GM23338 (cell line): ENCODE measurements at regions not wholly inside any gene's neighbourhood (a gene's known extent, or its start where the extent isn't known, plus 50 kb on each side); places are given as distances from the start of the nearest gene placed in this dataset.

Experiments
- ATAC-seq: fragments of 200-7000 bp; cut with Tn5 transposase; 3 replicates; pipeline ENCODE4 v1.9.1; 2020
- DNase-seq: peaks from one replicate; pipeline ENCODE4 v3.0.0-alpha.2; 2015; ENCODE audit warnings: low spot score
- H2AFZ ChIP-seq: fragments of 200-600 bp; sonication (generic); 2 replicates; pipeline ENCODE4 v1.8.0; 2016; ENCODE audit warnings: antibody characterized with exemption, mild to moderate bottlenecking, moderate library complexity
- H3F3A ChIP-seq: fragments of 200-600 bp; sonication (generic); replicated peaks from 2 replicates; pipeline ENCODE4 v1.8.0; 2017; ENCODE audit warnings: antibody characterized with exemption, mixed run types, low read depth
- H3K27ac ChIP-seq: fragments of 200-600 bp; sonication (generic); 2 replicates; pipeline ENCODE4 v1.6.1; 2016; ENCODE audit warnings: low read depth
- H3K27me3 ChIP-seq: fragments of 200-600 bp; sonication (generic); 2 replicates; pipeline ENCODE4 v1.8.0; 2016; ENCODE audit warnings: mild to moderate bottlenecking, mixed run types, moderate library complexity; ENCODE audit not compliant: insufficient read depth
- H3K36me3 ChIP-seq: fragments of 200-600 bp; sonication (generic); 2 replicates; pipeline ENCODE4 v1.8.0; 2016; ENCODE audit warnings: mild to moderate bottlenecking; ENCODE audit not compliant: insufficient read depth
- H3K4me1 ChIP-seq: fragments of 200-600 bp; sonication (generic); 2 replicates; pipeline ENCODE4 v1.8.0; 2016; ENCODE audit warnings: mild to moderate bottlenecking, moderate library complexity; ENCODE audit not compliant: insufficient read depth
- H3K4me2 ChIP-seq: fragments of 200-600 bp; sonication (generic); 2 replicates; pipeline ENCODE4 v1.7.1; 2017; ENCODE audit warnings: mixed run types
- H3K4me3 ChIP-seq: fragments of 200-600 bp; sonication (generic); 2 replicates; pipeline ENCODE4 v1.6.1; 2016; ENCODE audit warnings: mixed run types
- H3K79me2 ChIP-seq: fragments of 200-600 bp; sonication (generic); replicated peaks from 2 replicates; pipeline ENCODE4 v1.8.0; 2017; ENCODE audit warnings: mild to moderate bottlenecking; ENCODE audit not compliant: insufficient read depth
- H3K9me2 ChIP-seq: fragments of 200-600 bp; sonication (generic); 2 replicates; pipeline ENCODE4 v1.8.0; 2017; ENCODE audit not compliant: insufficient read depth
- H4K20me1 ChIP-seq: fragments of 200-600 bp; sonication (generic); replicated peaks from 2 replicates; pipeline ENCODE4 v1.8.0; 2017; ENCODE audit warnings: mild to moderate bottlenecking; ENCODE audit not compliant: insufficient read depth
- H3K27ac Mint-ChIP-seq: 2 replicates; pipeline ENCODE4 v1.8.0; 2020; ENCODE audit warnings: inconsistent platforms, mild to moderate bottlenecking, moderate library complexity, mixed read lengths
- H3K27me3 Mint-ChIP-seq: 3 replicates; pipeline ENCODE4 v1.8.0; 2022; ENCODE audit warnings: low read depth, mild to moderate bottlenecking, moderate library complexity, mixed read lengths, inconsistent platforms; ENCODE audit not compliant: insufficient read depth, poor library complexity
- H3K36me3 Mint-ChIP-seq: 3 replicates; pipeline ENCODE4 v1.8.0; 2021; ENCODE audit warnings: low read depth, mild to moderate bottlenecking, inconsistent platforms, moderate library complexity, mixed read lengths
- H3K4me1 Mint-ChIP-seq: 3 replicates; pipeline ENCODE4 v1.8.0; 2020; ENCODE audit warnings: mild to moderate bottlenecking, inconsistent platforms, mixed read lengths
- H3K4me3 Mint-ChIP-seq: 3 replicates; pipeline ENCODE4 v1.8.0; 2021; ENCODE audit warnings: moderate library complexity, mild to moderate bottlenecking, inconsistent platforms, mixed read lengths
- H3K9me3 Mint-ChIP-seq: 3 replicates; pipeline ENCODE4 v1.8.0; 2020; ENCODE audit warnings: moderate library complexity, mild to moderate bottlenecking, inconsistent platforms, mixed read lengths
- CREB1 ChIP-seq: fragments of 250-450 bp; sonication (Bioruptor Pico); IDR thresholded peaks from 2 replicates; pipeline ENCODE4 v1.5.0; 2020; ENCODE audit warnings: low read depth, mild to moderate bottlenecking, moderate library complexity
- CTCF ChIP-seq, 2 experiments: fragments of 200-600 bp in 1 of 2; sonication (generic) in 1 of 2; conservative IDR thresholded peaks; 2 replicates each; pipeline versions ENCODE4 v1.5.1 to v1.6.1; 2016 to 2017; ENCODE audit warnings: antibody characterized with exemption in 2 of 2, low read depth in 2 of 2, mild to moderate bottlenecking in 2 of 2, moderate library complexity in 1 of 2
- EZH2phosphoT487 ChIP-seq: fragments of 200-600 bp; sonication (generic); IDR thresholded peaks from one replicate; pipeline ENCODE4 v1.8.1; 2018; ENCODE audit warnings: antibody characterized with exemption; ENCODE audit not compliant: unreplicated experiment
- JUNB ChIP-seq: IDR thresholded peaks from one replicate; pipeline ENCODE4 v1.6.1; 2016; ENCODE audit warnings: antibody characterized with exemption; ENCODE audit not compliant: unreplicated experiment
- NANOG ChIP-seq: IDR thresholded peaks from 2 replicates; pipeline ENCODE4 v1.6.1; 2016; ENCODE audit warnings: antibody characterized with exemption, borderline replicate concordance
- POLR2AphosphoS5 ChIP-seq: IDR thresholded peaks from 2 replicates; pipeline ENCODE4 v1.6.1; 2016; ENCODE audit warnings: antibody characterized with exemption, low read depth
- STAT1 ChIP-seq: IDR thresholded peaks from one replicate; pipeline ENCODE4 v1.6.1; 2016; ENCODE audit warnings: antibody characterized with exemption; ENCODE audit not compliant: unreplicated experiment
- ZNF114 ChIP-seq: fragments of 250-450 bp; sonication (Bioruptor Pico); IDR thresholded peaks from 2 replicates; pipeline ENCODE4 v1.5.0; 2020; ENCODE audit warnings: mild to moderate bottlenecking, moderate library complexity
- ZNF331 ChIP-seq: fragments of 250-450 bp; sonication (Bioruptor Pico); IDR thresholded peaks from 2 replicates; pipeline ENCODE4 v1.5.0; 2020; ENCODE audit warnings: low read depth, mild to moderate bottlenecking, moderate library complexity
- TF ChIP-seq, protein P1 (sequence below): IDR thresholded peaks from 2 replicates; pipeline ENCODE4 v1.6.1; 2016; ENCODE audit warnings: antibody characterized with exemption
- TF ChIP-seq, protein P2 (sequence below): IDR thresholded peaks from one replicate; pipeline ENCODE4 v1.6.1; 2018; ENCODE audit warnings: antibody characterized with exemption; ENCODE audit not compliant: unreplicated experiment
- TF ChIP-seq, protein P3 (sequence below): fragments of 250-450 bp; sonication (Bioruptor Pico); IDR thresholded peaks from 2 replicates; pipeline ENCODE4 v1.5.0; 2020; ENCODE audit warnings: mild to moderate bottlenecking, moderate library complexity

GRCh38 chr11:110802162-110802561 is 89.9 kb upstream of the ARHGAP20 start (continued):
- TF ChIP-seq, protein P1, sequence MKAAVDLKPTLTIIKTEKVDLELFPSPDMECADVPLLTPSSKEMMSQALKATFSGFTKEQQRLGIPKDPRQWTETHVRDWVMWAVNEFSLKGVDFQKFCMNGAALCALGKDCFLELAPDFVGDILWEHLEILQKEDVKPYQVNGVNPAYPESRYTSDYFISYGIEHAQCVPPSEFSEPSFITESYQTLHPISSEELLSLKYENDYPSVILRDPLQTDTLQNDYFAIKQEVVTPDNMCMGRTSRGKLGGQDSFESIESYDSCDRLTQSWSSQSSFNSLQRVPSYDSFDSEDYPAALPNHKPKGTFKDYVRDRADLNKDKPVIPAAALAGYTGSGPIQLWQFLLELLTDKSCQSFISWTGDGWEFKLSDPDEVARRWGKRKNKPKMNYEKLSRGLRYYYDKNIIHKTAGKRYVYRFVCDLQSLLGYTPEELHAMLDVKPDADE: no peak
- no peak for TF ChIP-seq STAT1
- no peak for TF ChIP-seq JUNB
- no peak for TF ChIP-seq EZH2phosphoT487
- TF ChIP-seq, protein P2, sequence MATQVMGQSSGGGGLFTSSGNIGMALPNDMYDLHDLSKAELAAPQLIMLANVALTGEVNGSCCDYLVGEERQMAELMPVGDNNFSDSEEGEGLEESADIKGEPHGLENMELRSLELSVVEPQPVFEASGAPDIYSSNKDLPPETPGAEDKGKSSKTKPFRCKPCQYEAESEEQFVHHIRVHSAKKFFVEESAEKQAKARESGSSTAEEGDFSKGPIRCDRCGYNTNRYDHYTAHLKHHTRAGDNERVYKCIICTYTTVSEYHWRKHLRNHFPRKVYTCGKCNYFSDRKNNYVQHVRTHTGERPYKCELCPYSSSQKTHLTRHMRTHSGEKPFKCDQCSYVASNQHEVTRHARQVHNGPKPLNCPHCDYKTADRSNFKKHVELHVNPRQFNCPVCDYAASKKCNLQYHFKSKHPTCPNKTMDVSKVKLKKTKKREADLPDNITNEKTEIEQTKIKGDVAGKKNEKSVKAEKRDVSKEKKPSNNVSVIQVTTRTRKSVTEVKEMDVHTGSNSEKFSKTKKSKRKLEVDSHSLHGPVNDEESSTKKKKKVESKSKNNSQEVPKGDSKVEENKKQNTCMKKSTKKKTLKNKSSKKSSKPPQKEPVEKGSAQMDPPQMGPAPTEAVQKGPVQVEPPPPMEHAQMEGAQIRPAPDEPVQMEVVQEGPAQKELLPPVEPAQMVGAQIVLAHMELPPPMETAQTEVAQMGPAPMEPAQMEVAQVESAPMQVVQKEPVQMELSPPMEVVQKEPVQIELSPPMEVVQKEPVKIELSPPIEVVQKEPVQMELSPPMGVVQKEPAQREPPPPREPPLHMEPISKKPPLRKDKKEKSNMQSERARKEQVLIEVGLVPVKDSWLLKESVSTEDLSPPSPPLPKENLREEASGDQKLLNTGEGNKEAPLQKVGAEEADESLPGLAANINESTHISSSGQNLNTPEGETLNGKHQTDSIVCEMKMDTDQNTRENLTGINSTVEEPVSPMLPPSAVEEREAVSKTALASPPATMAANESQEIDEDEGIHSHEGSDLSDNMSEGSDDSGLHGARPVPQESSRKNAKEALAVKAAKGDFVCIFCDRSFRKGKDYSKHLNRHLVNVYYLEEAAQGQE: no peak
- no peak for TF ChIP-seq ZNF331 (CRISPR knock-in tag)
- TF ChIP-seq CREB1 (CRISPR knock-in tag): no peak

GRCh38 chr11:110801328-110801727 is 89.1 kb upstream of the ARHGAP20 start:
- no peaks in the 10 kb centered on the region for H3K36me3 ChIP-seq
- H2AFZ ChIP-seq: no peak overlapping the region
- TF ChIP-seq NANOG: no peak
- TF ChIP-seq ZNF114 (CRISPR knock-in tag): no peak
- TF ChIP-seq, protein P3, sequence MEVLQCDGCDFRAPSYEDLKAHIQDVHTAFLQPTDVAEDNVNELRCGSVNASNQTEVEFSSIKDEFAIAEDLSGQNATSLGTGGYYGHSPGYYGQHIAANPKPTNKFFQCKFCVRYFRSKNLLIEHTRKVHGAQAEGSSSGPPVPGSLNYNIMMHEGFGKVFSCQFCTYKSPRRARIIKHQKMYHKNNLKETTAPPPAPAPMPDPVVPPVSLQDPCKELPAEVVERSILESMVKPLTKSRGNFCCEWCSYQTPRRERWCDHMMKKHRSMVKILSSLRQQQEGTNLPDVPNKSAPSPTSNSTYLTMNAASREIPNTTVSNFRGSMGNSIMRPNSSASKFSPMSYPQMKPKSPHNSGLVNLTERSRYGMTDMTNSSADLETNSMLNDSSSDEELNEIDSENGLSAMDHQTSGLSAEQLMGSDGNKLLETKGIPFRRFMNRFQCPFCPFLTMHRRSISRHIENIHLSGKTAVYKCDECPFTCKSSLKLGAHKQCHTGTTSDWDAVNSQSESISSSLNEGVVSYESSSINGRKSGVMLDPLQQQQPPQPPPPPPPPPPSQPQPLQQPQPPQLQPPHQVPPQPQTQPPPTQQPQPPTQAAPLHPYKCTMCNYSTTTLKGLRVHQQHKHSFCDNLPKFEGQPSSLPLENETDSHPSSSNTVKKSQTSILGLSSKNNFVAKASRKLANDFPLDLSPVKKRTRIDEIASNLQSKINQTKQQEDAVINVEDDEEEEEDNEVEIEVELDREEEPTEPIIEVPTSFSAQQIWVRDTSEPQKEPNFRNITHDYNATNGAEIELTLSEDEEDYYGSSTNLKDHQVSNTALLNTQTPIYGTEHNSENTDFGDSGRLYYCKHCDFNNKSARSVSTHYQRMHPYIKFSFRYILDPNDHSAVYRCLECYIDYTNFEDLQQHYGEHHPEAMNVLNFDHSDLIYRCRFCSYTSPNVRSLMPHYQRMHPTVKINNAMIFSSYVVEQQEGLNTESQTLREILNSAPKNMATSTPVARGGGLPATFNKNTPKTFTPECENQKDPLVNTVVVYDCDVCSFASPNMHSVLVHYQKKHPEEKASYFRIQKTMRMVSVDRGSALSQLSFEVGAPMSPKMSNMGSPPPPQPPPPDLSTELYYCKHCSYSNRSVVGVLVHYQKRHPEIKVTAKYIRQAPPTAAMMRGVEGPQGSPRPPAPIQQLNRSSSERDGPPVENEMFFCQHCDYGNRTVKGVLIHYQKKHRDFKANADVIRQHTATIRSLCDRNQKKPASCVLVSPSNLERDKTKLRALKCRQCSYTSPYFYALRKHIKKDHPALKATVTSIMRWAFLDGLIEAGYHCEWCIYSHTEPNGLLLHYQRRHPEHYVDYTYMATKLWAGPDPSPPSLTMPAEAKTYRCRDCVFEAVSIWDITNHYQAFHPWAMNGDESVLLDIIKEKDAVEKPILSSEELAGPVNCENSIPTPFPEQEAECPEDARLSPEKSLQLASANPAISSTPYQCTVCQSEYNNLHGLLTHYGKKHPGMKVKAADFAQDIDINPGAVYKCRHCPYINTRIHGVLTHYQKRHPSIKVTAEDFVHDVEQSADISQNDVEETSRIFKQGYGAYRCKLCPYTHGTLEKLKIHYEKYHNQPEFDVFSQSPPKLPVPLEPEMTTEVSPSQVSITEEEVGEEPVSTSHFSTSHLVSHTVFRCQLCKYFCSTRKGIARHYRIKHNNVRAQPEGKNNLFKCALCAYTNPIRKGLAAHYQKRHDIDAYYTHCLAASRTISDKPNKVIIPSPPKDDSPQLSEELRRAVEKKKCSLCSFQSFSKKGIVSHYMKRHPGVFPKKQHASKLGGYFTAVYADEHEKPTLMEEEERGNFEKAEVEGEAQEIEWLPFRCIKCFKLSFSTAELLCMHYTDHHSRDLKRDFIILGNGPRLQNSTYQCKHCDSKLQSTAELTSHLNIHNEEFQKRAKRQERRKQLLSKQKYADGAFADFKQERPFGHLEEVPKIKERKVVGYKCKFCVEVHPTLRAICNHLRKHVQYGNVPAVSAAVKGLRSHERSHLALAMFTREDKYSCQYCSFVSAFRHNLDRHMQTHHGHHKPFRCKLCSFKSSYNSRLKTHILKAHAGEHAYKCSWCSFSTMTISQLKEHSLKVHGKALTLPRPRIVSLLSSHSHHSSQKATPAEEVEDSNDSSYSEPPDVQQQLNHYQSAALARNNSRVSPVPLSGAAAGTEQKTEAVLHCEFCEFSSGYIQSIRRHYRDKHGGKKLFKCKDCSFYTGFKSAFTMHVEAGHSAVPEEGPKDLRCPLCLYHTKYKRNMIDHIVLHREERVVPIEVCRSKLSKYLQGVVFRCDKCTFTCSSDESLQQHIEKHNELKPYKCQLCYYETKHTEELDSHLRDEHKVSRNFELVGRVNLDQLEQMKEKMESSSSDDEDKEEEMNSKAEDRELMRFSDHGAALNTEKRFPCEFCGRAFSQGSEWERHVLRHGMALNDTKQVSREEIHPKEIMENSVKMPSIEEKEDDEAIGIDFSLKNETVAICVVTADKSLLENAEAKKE: no peak
- no peak for TF ChIP-seq POLR2AphosphoS5
- TF ChIP-seq CTCF (conservative IDR thresholded peaks at IDR 0.05; ENCODE audit: low read depth in 2 of 2): no peak

More at GRCh38 chr11:110801328-110801727, 89.1 kb upstream of the ARHGAP20 start:
- DNase-seq: no peak
- Mint-ChIP-seq H3K9me3 (no peaks in the 10 kb centered on the region; the same call in 2 of the 3 replicates), H3K27ac (no peak overlapping the region), H3K4me1 (peaks cover 6% of the 10 kb centered on the region), H3K36me3 (no peaks in the 10 kb centered on the region), H3K27me3 (peaks cover 1% of the 10 kb centered on the region), H3K4me3 (no peak overlapping the region)
- no peak for ATAC-seq
- no peaks in the 10 kb centered on the region for H3K27me3 ChIP-seq
- no peaks in the 10 kb centered on the region for H4K20me1 ChIP-seq
- no peak overlapping the region for H3K27ac ChIP-seq
- no peaks in the 10 kb centered on the region for H3K4me1 ChIP-seq
- no peaks in the 10 kb centered on the region for H3F3A ChIP-seq
- H3K4me3 ChIP-seq: no peak overlapping the region
- no peaks in the 10 kb centered on the region for H3K79me2 ChIP-seq
- no peaks in the 10 kb centered on the region for H3K9me2 ChIP-seq
- no peak overlapping the region for H3K4me2 ChIP-seq
